Aorta (tissue), 5 donors: ENCODE measurements at regions not wholly inside any gene's neighbourhood (a gene's known extent, or its start where the extent isn't known, plus 50 kb on each side); places are given as distances from the start of the nearest gene placed in this dataset.

Source experiments
- ATAC-seq: fragments of 200-7000 bp; cut with Tn5 transposase; one replicate; pipeline ENCODE4 v1.9.1; 2022; ENCODE audit warnings: moderate library complexity; ENCODE audit not compliant: low FRiP score
- DNase-seq, 2 donors: peaks; one replicate each; pipeline ENCODE4 v3.0.0-alpha.2; 2020
- H3K27ac ChIP-seq, 2 donors: one replicate each; pipeline ENCODE4 v1.5.1; 2013; ENCODE audit warnings: low read length in 2 of 2, mild to moderate bottlenecking in 2 of 2, moderate library complexity in 2 of 2, control low read depth in 1 of 2, inconsistent platforms in 1 of 2, low read depth in 1 of 2
- H3K27me3 ChIP-seq, 2 donors: one replicate each; pipeline ENCODE4 v1.6.1; 2013; ENCODE audit warnings: control low read depth in 1 of 2, low read length in 1 of 2, mild to moderate bottlenecking in 1 of 2, moderate library complexity in 1 of 2; ENCODE audit not compliant: insufficient read depth in 2 of 2, control insufficient read depth in 1 of 2
- H3K36me3 ChIP-seq, 2 donors: one replicate each; pipeline ENCODE4 v1.6.1; 2013; ENCODE audit warnings: control low read depth in 1 of 2, low read length in 1 of 2, mild to moderate bottlenecking in 1 of 2; ENCODE audit not compliant: insufficient read depth in 2 of 2, control insufficient read depth in 1 of 2
- H3K4me1 ChIP-seq, 2 donors: one replicate each; pipeline ENCODE4 v1.6.1; 2013; ENCODE audit warnings: low read length in 2 of 2, control low read depth in 1 of 2, mild to moderate bottlenecking in 1 of 2, moderate library complexity in 1 of 2; ENCODE audit not compliant: insufficient read depth in 2 of 2, control insufficient read depth in 1 of 2
- H3K4me3 ChIP-seq, 2 donors: one replicate each; pipeline ENCODE4 v1.5.1; 2013; ENCODE audit warnings: low read length in 2 of 2, control low read depth in 1 of 2, mild to moderate bottlenecking in 1 of 2
- H3K9me3 ChIP-seq: one replicate; pipeline ENCODE4 v1.6.1; 2013; ENCODE audit warnings: mild to moderate bottlenecking, low read length; ENCODE audit not compliant: control insufficient read depth
- WGBS, 2 donors: extraction: QIAGEN DNeasy Blood & Tissue Kit; methylation state at CpG; one replicate each; pipeline ENCODE4 v1.1.7; 2013; 5-methylcytosine and 5-hydroxymethylcytosine counted together
- intact Hi-C, 2 donors: fragments of 100-400 bp; cut with DNase I; formaldehyde crosslinking; loops; one replicate each; pipeline versions ENCODE4 v1.14.2 to v1.15.0; 2022
- donor health status: healthy with polysubstance abuse.
- donor health status: Bipolar disorder and iron deficiency.
- donor health status: DM: no; HTN: no; CAD: no.
- donor health status: DM: no; HTN: no; CAD: no.
- donor health status: DM: yes; HTN: yes; CAD: no.

- H3K4me1 ChIP-seq, result no peaks in the 10 kb centered on the region
- ATAC-seq (no peak), DNase-seq (no peak)
- no peak overlapping the region for H3K27ac ChIP-seq
- no peak overlapping the region for H3K4me3 ChIP-seq
- 85 to 89% methylated on average over 9 of the region's 9 CpGs for WGBS, 2 donors
- intact Hi-C loops, result loop anchor here (2.0 to 10.0 kb wide), 6 partner anchors 47 to 815 kb away; partner anchors contain the start of gene ZEB1 (in 1 of the 2)
- no peaks in the 10 kb centered on the region for H3K27me3 ChIP-seq
- H3K9me3 ChIP-seq, result no peaks in the 10 kb centered on the region
- H3K36me3 ChIP-seq, result no peaks in the 10 kb centered on the region
Measured at GRCh38 chr10:31599626-31600504, 280.8 kb downstream of the ZEB1 start.

- no peak for ATAC-seq
- Histone ChIP-seq H3K27ac (no peak overlapping the region), H3K4me1 (no peaks in the 10 kb centered on the region), H3K27me3 (no peaks in the 10 kb centered on the region), H3K9me3 (peaks cover 2% of the 10 kb centered on the region), H3K4me3 (no peak overlapping the region), H3K36me3 (no peaks in the 10 kb centered on the region)
- 93 to 98% methylated on average over 2 of the region's 2 CpGs for WGBS, 2 donors
- intact Hi-C loops, result no loop called here
- DNase-seq, result no peak
Measured at GRCh38 chr10:31596765-31597164, 277.7 kb downstream of the ZEB1 start.

- peaks cover 2% of the 10 kb centered on the region for H3K9me3 ChIP-seq
- no peak for DNase-seq
- intact Hi-C loops, result no loop called here
- no peaks in the 10 kb centered on the region for H3K36me3 ChIP-seq
- 48 to 83% methylated on average over 3 of the region's 3 CpGs for WGBS, 2 donors
- no peaks in the 10 kb centered on the region for H3K27me3 ChIP-seq
- no peak overlapping the region for H3K27ac ChIP-seq
- no peak overlapping the region for H3K4me3 ChIP-seq
- no peak for ATAC-seq
- H3K4me1 ChIP-seq, result no peaks in the 10 kb centered on the region
Measured at GRCh38 chr10:31595992-31596391, 277.0 kb downstream of the ZEB1 start.

DNA sequence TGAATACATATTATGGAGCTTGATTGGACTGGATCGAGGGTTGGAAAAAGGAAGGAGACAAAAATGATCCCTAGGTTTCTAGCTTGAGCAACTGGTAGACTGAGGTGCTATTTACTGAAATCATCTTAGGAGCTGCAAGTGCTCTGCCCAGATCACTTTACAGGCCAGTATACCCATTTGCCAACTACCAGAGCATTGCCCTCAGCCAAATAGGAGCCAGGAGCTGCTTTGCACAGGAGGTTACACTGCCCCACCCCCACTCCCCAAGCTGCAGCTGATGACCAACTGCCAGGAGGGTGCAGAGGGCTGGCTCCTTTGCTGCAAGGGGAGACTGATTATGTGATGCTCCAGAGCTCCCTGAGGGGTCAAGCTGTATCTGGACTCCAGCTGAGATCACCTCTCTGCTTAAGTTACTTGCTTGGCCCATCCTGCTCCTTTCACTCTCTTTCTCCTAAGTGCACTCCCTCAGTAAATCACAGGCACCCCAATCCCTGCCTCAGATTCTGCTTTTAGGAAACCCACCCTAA is 275.4 kb downstream of the ZEB1 start:
- 82 to 94% methylated on average over 1 of the region's 1 CpG for WGBS, 2 donors
- intact Hi-C loops, result no loop called here
- DNase-seq (no peak), ATAC-seq (no peak)
- no peaks in the 10 kb centered on the region for H3K36me3 ChIP-seq
- H3K4me1 ChIP-seq, result no peaks in the 10 kb centered on the region
- H3K27me3 ChIP-seq, result no peaks in the 10 kb centered on the region
- peaks cover 3% of the 10 kb centered on the region for H3K9me3 ChIP-seq
- no peak overlapping the region for H3K27ac ChIP-seq
- H3K4me3 ChIP-seq, result no peak overlapping the region

- Histone ChIP-seq H3K9me3 (peaks cover 3% of the 10 kb centered on the region), H3K4me1 (no peaks in the 10 kb centered on the region), H3K27me3 (no peaks in the 10 kb centered on the region), H3K27ac (no peak overlapping the region), H3K4me3 (no peak overlapping the region), H3K36me3 (no peaks in the 10 kb centered on the region)
- WGBS, 2 donors, result 93 to 97% methylated on average over 2 of the region's 2 CpGs
- DNase-seq (no peak), ATAC-seq (no peak)
- intact Hi-C loops, result no loop called here
Measured at GRCh38 chr10:31593124-31593523, 274.1 kb downstream of the ZEB1 start.

DNA sequence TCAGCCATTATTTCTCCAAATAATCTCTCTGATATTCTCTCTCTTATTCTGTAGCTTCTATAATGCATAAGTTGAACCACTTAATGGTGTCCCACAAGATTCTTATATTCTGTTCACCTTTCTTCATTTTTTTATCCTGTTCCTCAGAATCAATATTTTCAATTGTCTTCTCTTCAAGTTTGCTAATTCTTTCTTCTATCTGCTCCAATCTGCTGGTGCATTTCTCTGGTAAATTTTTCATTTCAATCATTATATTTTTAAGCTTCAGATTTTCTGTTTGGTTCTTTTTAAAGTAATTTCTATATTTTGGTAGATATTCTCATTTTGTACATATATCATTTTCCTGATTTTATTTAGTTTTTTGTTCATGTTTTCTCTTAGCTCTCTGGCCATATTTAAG is 272.6 kb downstream of the ZEB1 start:
- ATAC-seq (no peak), DNase-seq (no peak)
- no peaks in the 10 kb centered on the region for H3K36me3 ChIP-seq
- no peaks in the 10 kb centered on the region for H3K4me1 ChIP-seq
- intact Hi-C loops, result no loop called here
- no peak overlapping the region for H3K27ac ChIP-seq
- peaks cover 3% of the 10 kb centered on the region for H3K9me3 ChIP-seq
- no peaks in the 10 kb centered on the region for H3K27me3 ChIP-seq
- no peak overlapping the region for H3K4me3 ChIP-seq

- intact Hi-C loops, result no loop called here
- DNase-seq (no peak), ATAC-seq (no peak)
- WGBS, 2 donors, result 77 to 78% methylated on average over 6 of the region's 6 CpGs
- no peak overlapping the region for H3K4me3 ChIP-seq
- no peak overlapping the region for H3K27ac ChIP-seq
- no peaks in the 10 kb centered on the region for H3K27me3 ChIP-seq
- peaks cover 3% of the 10 kb centered on the region for H3K9me3 ChIP-seq
- no peaks in the 10 kb centered on the region for H3K4me1 ChIP-seq
- no peaks in the 10 kb centered on the region for H3K36me3 ChIP-seq
Measured at GRCh38 chr10:31590023-31590800, 271.2 kb downstream of the ZEB1 start.

GRCh38 chr10:31587691-31588090 is 268.7 kb downstream of the ZEB1 start:
- DNase-seq (no peak), ATAC-seq (no peak)
- H3K27ac ChIP-seq, result no peak overlapping the region
- no peaks in the 10 kb centered on the region for H3K4me1 ChIP-seq
- H3K4me3 ChIP-seq, result no peak overlapping the region
- intact Hi-C loops, result no loop called here
- H3K9me3 ChIP-seq, result peaks cover 3% of the 10 kb centered on the region
- no peaks in the 10 kb centered on the region for H3K36me3 ChIP-seq
- WGBS, 2 donors, result 89 to 93% methylated on average over 9 of the region's 9 CpGs
- H3K27me3 ChIP-seq, result no peaks in the 10 kb centered on the region
